ENCODE measurements at regions not wholly inside any gene's neighbourhood (a gene's known extent, or its start where the extent isn't known, plus 50 kb on each side); places are given as distances from the start of the nearest gene placed in this dataset.

DNA sequence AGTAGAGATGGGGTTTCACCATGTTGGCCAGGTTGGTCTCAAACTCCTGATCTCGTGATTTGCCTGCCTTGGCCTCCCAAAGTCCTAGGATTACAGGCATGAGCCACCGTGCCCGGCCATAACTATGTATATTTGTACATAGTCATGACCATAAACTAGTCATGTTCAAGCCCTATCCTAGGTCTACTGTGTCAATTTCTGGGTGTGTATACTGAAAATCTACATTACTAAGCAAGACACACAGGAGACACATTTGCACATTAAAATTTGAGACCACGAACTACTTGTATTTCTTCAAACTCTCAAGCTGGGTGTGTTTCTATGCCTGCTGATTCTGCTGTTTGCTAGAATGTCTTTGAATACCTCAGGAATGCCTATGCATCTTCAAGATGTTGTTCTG lies 451.3 kb upstream of the MCTP2 start:
- TF ChIP-seq, protein P1, sequence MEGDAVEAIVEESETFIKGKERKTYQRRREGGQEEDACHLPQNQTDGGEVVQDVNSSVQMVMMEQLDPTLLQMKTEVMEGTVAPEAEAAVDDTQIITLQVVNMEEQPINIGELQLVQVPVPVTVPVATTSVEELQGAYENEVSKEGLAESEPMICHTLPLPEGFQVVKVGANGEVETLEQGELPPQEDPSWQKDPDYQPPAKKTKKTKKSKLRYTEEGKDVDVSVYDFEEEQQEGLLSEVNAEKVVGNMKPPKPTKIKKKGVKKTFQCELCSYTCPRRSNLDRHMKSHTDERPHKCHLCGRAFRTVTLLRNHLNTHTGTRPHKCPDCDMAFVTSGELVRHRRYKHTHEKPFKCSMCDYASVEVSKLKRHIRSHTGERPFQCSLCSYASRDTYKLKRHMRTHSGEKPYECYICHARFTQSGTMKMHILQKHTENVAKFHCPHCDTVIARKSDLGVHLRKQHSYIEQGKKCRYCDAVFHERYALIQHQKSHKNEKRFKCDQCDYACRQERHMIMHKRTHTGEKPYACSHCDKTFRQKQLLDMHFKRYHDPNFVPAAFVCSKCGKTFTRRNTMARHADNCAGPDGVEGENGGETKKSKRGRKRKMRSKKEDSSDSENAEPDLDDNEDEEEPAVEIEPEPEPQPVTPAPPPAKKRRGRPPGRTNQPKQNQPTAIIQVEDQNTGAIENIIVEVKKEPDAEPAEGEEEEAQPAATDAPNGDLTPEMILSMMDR (IDR thresholded peaks at IDR 0.05; ENCODE audit: insufficient read depth, low read length) = no peak
- TF ChIP-seq, protein P2, sequence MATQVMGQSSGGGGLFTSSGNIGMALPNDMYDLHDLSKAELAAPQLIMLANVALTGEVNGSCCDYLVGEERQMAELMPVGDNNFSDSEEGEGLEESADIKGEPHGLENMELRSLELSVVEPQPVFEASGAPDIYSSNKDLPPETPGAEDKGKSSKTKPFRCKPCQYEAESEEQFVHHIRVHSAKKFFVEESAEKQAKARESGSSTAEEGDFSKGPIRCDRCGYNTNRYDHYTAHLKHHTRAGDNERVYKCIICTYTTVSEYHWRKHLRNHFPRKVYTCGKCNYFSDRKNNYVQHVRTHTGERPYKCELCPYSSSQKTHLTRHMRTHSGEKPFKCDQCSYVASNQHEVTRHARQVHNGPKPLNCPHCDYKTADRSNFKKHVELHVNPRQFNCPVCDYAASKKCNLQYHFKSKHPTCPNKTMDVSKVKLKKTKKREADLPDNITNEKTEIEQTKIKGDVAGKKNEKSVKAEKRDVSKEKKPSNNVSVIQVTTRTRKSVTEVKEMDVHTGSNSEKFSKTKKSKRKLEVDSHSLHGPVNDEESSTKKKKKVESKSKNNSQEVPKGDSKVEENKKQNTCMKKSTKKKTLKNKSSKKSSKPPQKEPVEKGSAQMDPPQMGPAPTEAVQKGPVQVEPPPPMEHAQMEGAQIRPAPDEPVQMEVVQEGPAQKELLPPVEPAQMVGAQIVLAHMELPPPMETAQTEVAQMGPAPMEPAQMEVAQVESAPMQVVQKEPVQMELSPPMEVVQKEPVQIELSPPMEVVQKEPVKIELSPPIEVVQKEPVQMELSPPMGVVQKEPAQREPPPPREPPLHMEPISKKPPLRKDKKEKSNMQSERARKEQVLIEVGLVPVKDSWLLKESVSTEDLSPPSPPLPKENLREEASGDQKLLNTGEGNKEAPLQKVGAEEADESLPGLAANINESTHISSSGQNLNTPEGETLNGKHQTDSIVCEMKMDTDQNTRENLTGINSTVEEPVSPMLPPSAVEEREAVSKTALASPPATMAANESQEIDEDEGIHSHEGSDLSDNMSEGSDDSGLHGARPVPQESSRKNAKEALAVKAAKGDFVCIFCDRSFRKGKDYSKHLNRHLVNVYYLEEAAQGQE (IDR thresholded peaks at IDR 0.05; ENCODE audit: insufficient replicate concordance, low read depth) = no peak
- TF ChIP-seq GABPA (IDR thresholded peaks at IDR 0.05; ENCODE audit: low read depth) (no peak), POLR2AphosphoS5 (IDR thresholded peaks at IDR 0.05; ENCODE audit: low read depth) (no peak)

Data from HL-60 (cell line).